Fibroblast of skin of left quadriceps (primary cell): ENCODE measurements at regions not wholly inside any gene's neighbourhood (a gene's known extent, or its start where the extent isn't known, plus 50 kb on each side); places are given as distances from the start of the nearest gene placed in this dataset.
"Not testable (repeated sequence)": the region's sequence is repeated elsewhere in the genome, so short reads cannot be mapped to it uniquely, and the experiment has no call there.

Source experiments
- DNase-seq, 2 experiments: peaks; one replicate each; pipeline ENCODE4 v3.0.0-alpha.2; 2013; ENCODE audit warnings: low read depth in 2 of 2

- no peak for DNase-seq
These were observed 529.7 kb downstream of the IGSF11 start for GRCh38 chr3:118504906-118505305.

GRCh38 chr3:118505784-118506183 lies 528.9 kb downstream of the IGSF11 start:
- no peak for DNase-seq

DNA sequence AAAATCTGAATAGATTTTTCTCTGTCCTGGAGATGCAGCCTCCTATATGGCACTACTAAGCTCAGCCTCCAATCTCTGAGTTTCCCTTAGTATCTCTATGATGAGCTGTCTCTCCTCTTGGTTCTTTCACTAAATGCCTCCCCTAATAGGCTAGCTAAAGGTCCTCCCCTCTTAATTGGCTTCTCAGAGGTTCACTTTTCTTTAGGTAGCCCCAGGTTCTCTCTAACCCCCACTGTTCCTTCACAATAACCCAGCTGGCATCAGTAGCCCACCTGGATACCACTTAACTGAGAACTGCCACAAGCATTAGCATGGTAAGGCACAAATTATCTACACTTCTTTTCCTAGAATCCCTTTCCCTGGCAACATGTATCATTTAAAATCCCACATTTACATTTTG lies 523.2 kb downstream of the IGSF11 start:
- DNase-seq = no peak

DNA sequence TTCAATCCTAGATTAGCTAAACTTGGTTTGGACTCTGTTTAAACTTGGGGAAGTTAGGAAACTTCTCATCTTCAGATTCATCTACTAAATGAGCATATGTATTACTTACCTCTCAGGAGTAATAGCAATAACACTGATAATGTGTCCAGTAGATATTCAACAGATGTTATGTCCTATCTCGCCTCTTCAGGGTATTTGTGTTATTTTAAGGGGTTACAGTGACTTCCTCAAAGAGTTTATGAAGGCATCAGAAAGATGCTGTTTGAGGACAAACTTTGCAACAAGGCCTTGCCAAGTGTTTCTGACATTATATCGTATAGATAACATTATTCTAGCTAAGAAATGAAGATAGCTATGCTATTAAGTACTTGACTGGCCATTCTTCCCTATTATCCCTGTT lies 522.3 kb downstream of the IGSF11 start:
- DNase-seq = no peak

- no peak for DNase-seq
These were observed 509.6 kb downstream of the IGSF11 start for GRCh38 chr3:118525077-118525476.

- DNase-seq = no peak
These were observed 507.7 kb downstream of the IGSF11 start for GRCh38 chr3:118526758-118527513.

DNA sequence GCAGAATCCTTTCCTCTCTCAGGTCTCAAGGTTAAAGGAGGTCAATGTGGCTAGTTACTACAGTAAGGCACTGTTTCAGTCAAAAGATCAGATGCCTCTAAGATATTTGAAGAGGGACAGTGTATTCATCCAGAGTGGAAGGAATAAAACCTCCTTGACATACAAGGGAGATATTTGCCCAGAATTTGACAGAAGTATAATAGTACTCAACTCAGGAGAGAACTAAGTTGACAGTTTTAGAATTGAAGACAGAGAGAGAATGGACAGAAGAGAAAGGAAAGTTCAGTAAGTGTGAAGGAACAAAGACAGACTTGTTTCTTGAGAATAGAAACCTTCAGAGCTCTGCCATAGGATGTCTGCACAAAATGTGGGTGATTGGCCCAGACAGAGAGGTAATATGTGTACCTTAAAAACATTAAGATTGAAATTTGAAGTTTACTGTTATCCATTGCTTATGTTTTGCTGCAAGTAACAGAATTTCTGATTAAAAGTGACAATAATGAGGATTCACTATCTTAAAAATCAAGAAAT lies 507.1 kb downstream of the IGSF11 start:
- DNase-seq = no peak

- DNase-seq = no peak
These were observed 505.1 kb downstream of the IGSF11 start for GRCh38 chr3:118529554-118529953.

DNA sequence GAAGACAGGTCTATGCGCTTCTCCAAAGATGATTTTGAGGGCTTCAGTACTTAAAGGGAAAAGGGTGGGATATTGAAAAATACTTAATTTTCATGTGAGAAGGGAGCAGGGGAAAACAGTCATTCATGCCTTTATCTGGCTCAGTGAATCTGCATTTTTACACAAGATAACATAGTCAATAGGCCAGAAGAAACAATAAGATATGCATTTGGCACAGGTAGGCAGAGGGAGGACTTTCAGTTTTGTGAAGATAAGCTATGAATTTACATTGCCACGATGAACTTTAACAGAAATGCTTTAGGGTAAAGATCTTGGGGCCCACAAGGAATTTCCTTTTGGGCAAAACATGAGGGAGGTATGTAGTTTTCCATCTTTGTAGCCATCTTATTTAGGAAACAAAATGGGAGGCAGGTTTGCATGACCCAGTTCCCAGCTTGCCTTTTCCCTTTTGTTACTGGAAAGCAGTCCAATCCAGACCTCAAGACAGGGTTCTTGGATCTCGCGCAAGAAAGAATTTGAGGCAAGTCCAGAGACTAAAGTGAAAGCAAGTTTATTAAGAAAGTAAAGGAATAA lies 504.2 kb downstream of the IGSF11 start:
- no peak for DNase-seq

GRCh38 chr3:118530927-118531356 lies 503.7 kb downstream of the IGSF11 start:
- DNase-seq = not testable (repeated sequence)

- DNase-seq = no peak
These were observed 502.8 kb downstream of the IGSF11 start for GRCh38 chr3:118531816-118532215.

DNA sequence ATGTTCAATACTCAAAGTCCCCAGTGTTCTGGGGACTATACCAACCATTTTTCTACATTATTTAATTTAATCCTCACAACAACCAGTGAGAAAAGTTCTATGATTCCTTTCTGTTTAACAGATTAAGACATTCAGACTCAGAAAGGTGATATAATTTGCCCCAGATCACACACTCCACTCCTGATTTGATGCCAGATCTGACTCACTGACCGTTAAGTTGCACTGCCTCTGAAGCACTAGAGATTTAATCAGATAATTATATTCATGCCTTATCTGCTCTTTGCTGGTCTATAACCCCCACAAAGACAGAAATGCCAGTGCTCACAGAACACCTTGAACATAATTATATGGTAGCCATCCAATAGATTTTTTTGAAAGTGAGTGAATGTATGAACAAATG lies 501.0 kb downstream of the IGSF11 start:
- no peak for DNase-seq

DNA sequence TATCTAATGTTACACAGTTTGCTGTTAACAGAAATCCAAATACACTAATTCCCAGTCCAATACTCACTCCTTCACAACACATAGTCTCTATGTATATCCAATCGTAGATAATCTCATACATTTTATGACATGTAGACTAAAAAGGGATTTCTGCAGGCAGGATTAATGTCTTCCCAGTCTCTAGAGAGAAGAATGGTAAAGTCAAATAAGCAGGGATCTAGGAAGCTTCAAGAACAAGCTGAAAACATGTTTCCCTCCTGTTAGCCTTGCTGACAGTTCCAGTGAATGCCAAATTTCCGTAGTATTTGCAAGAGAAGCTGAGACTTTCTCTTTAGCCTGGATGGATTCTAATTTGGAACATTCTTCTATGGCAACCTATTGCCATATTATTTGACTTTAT lies 500.1 kb downstream of the IGSF11 start:
- DNase-seq = no peak

GRCh38 chr3:118536764-118537163 lies 497.9 kb downstream of the IGSF11 start:
- DNase-seq = no peak

DNA sequence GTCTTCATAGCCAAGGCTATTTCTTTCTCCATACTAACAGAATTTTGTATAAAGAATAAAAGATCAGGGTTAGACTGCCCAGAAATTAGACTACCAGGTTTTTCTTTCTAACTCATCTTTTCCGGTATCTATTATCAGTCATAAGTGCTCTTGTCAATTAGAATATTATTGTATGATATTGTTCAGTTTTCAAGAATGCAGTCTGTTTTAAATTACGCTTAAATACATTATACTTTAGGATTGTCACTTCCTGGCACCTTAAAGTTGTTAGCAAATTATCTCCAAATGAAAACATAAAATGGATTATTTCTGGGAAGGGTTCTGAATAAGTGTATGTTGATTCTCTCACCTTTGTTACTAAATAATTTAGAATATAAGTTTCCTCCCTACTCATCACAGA lies 497.2 kb downstream of the IGSF11 start:
- DNase-seq = no peak

DNA sequence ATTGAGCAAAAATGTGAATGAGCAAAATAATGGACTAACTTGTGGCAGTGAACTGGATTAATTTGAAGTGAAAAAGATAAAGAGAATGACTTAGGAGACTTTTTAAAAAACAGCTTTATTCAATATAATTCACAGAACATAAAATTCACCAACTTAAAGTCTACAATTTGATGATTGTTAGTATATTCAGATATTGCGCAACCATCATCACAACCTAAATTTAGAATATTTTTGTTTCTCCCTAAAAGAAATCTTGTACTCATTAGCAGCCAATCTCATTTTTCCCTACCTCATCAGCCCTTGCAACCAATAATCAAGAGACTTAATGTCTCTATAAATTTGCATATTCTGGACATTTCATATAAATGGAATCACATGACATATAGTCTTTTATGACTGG lies 496.5 kb downstream of the IGSF11 start:
- no peak for DNase-seq

- not testable (repeated sequence) for DNase-seq
These were observed 494.7 kb downstream of the IGSF11 start for GRCh38 chr3:118539820-118540447.

- DNase-seq = not testable (repeated sequence)
These were observed 494.2 kb downstream of the IGSF11 start for GRCh38 chr3:118540448-118540821.

- DNase-seq = no peak
These were observed 493.8 kb downstream of the IGSF11 start for GRCh38 chr3:118540826-118541225.

- no peak for DNase-seq
These were observed 492.9 kb downstream of the IGSF11 start for GRCh38 chr3:118541796-118542195.

- no peak for DNase-seq
These were observed 490.8 kb downstream of the IGSF11 start for GRCh38 chr3:118543832-118544231.

DNA sequence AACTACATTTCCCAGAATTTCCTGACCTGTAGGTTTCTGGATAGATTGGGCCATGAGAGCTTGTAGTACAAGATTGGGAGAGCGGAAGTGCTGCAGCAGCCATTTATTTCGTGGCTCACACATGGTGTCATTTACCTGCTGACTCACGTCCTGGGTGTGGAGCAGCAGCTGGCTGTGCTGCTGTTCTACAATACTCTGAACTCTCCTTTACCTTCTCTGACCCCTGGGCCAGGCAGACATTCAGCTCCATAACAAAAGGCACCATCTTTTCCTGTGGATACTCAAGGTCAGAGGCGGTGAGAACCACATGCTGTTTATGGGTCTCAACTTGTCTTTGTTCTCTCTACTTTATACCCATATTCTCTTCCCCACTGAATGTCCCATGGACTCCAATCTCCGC lies 490.2 kb downstream of the IGSF11 start:
- no peak for DNase-seq

DNA sequence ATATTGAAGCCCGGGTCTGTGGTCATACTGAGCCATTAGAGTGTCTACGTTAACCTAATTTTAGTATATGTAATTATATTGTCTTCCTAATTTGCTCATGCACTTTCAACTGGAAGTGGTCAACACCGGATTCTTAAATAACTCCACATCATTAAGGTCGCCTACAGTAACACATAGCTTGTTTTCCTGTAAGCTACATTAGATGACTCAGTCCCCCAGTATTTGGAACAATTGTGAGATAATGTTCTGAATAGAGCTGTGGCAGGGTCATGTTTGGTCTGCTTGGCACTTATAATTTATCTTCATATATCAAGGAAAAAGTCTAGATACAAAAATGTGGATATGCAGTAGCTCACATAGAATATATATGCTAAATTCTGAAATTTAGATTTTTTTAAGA lies 486.2 kb downstream of the IGSF11 start:
- no peak for DNase-seq
